NT2/D1 (cell line): ENCODE measurements at regions not wholly inside any gene's neighbourhood (a gene's known extent, or its start where the extent isn't known, plus 50 kb on each side); places are given as distances from the start of the nearest gene placed in this dataset.

Experiments
- DNase-seq: peaks from one replicate; pipeline ENCODE4 v3.0.0-alpha.2; 2011; ENCODE audit warnings: low read depth, low spot score
- H3K27me3 ChIP-seq: 2 replicates; pipeline ENCODE4 v1.6.0; 2011; ENCODE audit warnings: mild to moderate bottlenecking; ENCODE audit not compliant: insufficient read length, insufficient read depth
- H3K36me3 ChIP-seq: 2 replicates; pipeline ENCODE4 v1.6.1; 2011; ENCODE audit warnings: mild to moderate bottlenecking, low read length, mixed read lengths; ENCODE audit not compliant: insufficient read depth, insufficient read length
- H3K4me1 ChIP-seq: 2 replicates; pipeline ENCODE4 v1.5.1; 2011; ENCODE audit not compliant: insufficient read depth, insufficient read length
- H3K4me3 ChIP-seq: 2 replicates; pipeline ENCODE4 v1.5.1; 2011; ENCODE audit warnings: low read depth; ENCODE audit not compliant: insufficient read length
- H3K9ac ChIP-seq: 2 replicates; pipeline ENCODE4 v1.6.0; 2011; ENCODE audit warnings: low read depth; ENCODE audit not compliant: insufficient read length
- H3K9me3 ChIP-seq: 2 replicates; pipeline ENCODE4 v1.5.1; 2011; ENCODE audit warnings: mild to moderate bottlenecking, low read length; ENCODE audit not compliant: insufficient read depth
- SUZ12 ChIP-seq: IDR thresholded peaks from 2 replicates; pipeline ENCODE4 v1.6.1; 2011; ENCODE audit not compliant: insufficient read length, insufficient read depth; ENCODE audit errors: extremely low read depth
- YY1 ChIP-seq: IDR thresholded peaks from 2 replicates; pipeline ENCODE4 v1.6.1; 2011; ENCODE audit not compliant: insufficient read length, insufficient read depth
- ZNF274 ChIP-seq: IDR thresholded peaks from 2 replicates; pipeline ENCODE4 v1.6.1; 2011; ENCODE audit warnings: mild to moderate bottlenecking, low read depth, low read length

DNA sequence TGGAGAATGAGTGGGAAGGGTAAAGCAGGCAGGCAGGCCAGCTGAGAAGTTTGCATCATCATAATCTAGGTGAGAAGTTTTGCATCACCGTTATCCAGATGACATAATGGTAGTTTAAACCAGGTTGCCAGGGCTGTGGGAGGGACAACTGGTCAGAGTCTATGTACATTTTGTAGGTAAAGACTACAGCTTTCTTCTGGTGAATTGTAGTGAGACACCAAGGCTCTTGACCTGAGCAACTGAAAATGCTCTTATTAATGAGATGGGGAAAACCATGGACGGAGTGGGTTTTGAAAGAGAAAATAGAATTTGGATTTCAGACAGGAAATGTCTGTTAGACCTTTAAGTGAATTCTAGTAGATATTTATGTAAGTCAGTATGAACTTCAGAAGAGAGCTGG, 76.0 kb upstream of the VEGFC start:
- Histone ChIP-seq H3K27me3 (no peaks in the 10 kb centered on the region), H3K36me3 (no peaks in the 10 kb centered on the region), H3K4me3 (no peak overlapping the region), H3K4me1 (no peaks in the 10 kb centered on the region), H3K9me3 (no peaks in the 10 kb centered on the region), H3K9ac (no peak overlapping the region)
- TF ChIP-seq YY1 (no peak), ZNF274 (no peak), SUZ12 (no peak)
- DNase-seq: no peak

DNA sequence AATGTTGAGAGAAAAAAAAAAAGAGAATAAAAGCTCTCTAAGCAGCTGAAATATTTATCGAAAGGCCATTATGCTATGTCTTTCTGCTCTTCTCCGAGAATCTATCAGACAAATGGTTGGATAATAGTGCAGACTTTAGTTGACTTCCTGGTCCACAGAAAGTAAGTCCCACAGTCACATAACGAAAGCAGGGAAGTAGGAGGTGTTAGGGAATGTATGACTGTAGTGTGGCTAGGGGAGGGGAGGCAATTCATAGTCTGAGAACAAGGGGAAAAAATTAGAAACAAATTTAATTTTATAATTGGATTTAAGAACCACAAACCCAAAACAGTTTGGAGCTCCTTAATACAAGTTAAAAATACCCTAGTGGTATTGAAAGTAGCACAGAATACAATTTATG, 79.7 kb upstream of the VEGFC start:
- Histone ChIP-seq H3K36me3 (no peaks in the 10 kb centered on the region), H3K27me3 (no peaks in the 10 kb centered on the region), H3K4me3 (no peak overlapping the region), H3K9ac (no peak overlapping the region), H3K4me1 (no peaks in the 10 kb centered on the region), H3K9me3 (no peaks in the 10 kb centered on the region)
- TF ChIP-seq YY1: no peak
- TF ChIP-seq SUZ12: no peak
- TF ChIP-seq ZNF274: no peak
- DNase-seq: no peak

DNA sequence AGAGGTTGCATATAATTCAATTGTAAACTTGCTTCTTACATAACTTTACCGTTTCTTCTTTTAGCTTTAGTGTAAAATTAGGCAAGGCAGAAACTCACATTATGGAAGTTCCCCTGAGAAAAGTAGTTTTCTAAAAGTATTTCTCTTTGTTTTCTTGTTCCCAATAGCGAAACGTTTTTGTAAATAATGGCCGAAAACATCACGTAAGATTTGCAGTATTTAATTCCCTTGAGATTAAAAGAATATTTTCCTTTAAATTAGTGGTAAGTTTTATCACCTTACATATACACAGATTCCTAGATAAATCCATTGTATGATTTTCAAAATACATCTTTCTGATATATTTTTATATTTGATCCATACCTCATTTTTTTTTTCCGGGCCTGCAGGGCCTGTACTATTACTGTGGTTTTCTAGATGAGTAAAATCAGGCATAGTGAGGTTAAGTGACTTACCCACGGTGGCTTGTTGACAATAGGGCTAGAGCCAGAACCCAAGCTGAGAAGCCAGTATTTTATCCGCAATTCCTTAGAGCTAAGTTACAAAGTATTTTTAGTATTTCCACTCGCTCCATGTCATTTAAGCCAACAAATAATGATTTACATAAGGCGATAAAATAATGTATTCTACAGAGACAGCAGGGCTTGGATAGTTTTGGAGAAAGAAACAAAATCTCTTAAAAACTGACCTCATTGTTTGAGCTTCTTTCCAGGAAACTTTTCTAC, 82.2 kb upstream of the VEGFC start:
- no peaks in the 10 kb centered on the region for H3K27me3 ChIP-seq
- no peaks in the 10 kb centered on the region for H3K9me3 ChIP-seq
- no peak for TF ChIP-seq YY1
- TF ChIP-seq SUZ12: no peak
- no peak for TF ChIP-seq ZNF274
- H3K4me3 ChIP-seq: no peak overlapping the region
- no peaks in the 10 kb centered on the region for H3K36me3 ChIP-seq
- no peak for DNase-seq
- no peak overlapping the region for H3K9ac ChIP-seq
- no peaks in the 10 kb centered on the region for H3K4me1 ChIP-seq

DNA sequence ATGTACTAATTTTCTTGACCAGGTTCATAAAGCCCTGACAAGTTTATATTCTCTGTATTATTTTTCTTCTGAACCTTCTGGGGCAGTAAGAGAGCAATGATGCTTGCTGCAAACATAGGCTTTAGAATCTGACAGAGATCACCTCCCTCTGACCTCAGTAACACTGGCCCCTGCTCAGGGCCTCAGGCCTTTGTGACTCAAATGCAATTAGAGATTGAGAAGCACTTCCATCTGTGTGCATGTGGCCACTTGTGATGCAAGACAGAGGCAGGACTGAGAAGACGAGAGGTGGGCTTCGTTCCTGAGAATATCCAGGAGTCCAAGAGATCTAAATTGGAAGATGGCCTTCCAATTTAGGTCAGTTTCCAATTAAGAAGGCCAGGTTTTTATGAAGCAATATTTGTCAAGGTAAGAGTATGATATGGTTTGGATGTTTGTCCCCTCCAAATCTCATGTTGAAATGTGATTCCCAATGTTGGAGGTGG, 82.8 kb upstream of the VEGFC start:
- TF ChIP-seq YY1 (no peak), SUZ12 (no peak), ZNF274 (no peak)
- no peaks in the 10 kb centered on the region for H3K9me3 ChIP-seq

DNA sequence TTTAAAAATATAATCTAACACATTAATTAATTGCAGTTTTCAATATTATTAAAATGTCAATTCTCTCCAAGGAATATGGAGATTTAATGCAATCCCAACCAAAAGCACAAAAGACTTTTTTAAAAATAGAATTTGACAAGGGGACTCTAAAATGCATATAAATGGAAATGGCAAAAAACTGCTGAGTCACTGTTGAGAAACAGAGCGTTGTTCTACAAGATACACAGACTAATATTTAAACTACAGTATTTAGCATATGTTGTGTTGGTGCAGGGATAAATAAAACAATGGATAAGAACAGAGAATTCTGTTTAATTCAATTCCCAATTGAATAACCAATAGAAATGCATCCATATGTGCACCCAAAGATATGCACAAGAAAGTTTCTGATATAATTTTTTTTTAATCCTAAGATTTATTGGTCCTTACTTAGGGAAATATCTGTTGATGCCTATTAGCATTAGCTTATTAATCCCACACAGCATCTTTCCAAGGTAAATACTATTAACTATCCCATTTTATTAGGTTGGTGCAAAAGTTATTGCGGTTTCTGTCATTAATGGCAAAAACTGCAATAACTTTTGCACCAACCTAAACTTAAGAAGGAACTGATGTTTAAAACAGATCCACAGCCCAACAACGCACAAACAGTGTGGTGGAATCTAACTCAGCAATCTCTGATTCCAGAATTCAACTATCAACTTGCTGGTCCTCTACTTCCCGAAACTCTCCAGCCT, 86.8 kb upstream of the VEGFC start:
- H3K36me3 ChIP-seq: no peaks in the 10 kb centered on the region
- no peaks in the 10 kb centered on the region for H3K9me3 ChIP-seq
- H3K9ac ChIP-seq: no peak overlapping the region
- H3K27me3 ChIP-seq: no peaks in the 10 kb centered on the region
- no peaks in the 10 kb centered on the region for H3K4me1 ChIP-seq
- no peak overlapping the region for H3K4me3 ChIP-seq
- DNase-seq: no peak
- TF ChIP-seq YY1 (no peak), SUZ12 (no peak), ZNF274 (no peak)

More for the DNA sequence above, 82.8 kb upstream of the VEGFC start:
- Histone ChIP-seq H3K36me3 (no peaks in the 10 kb centered on the region), H3K9ac (no peak overlapping the region), H3K27me3 (no peaks in the 10 kb centered on the region), H3K4me3 (no peak overlapping the region), H3K4me1 (no peaks in the 10 kb centered on the region)
- DNase-seq: no peak

DNA sequence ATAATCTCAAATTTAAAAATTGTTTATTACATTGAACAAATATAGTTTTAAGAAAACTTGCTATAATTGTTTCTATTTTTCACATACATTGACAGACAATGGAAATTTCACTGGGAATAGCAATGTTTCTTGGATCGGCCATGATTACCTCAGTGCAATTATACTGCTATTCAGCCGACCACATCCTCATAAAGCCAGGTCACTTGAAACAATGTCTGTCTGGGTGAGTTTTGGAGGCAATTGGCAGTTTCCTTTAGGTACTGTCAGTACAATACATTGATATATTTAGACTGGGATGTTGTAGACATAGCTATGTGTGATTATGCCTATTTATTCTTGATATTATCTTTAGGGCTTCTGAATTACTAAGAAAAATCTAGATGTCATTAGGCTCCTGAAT, 89.5 kb upstream of the VEGFC start:
- Histone ChIP-seq H3K27me3 (no peaks in the 10 kb centered on the region), H3K4me1 (no peaks in the 10 kb centered on the region), H3K36me3 (no peaks in the 10 kb centered on the region), H3K9ac (no peak overlapping the region), H3K9me3 (no peaks in the 10 kb centered on the region), H3K4me3 (no peak overlapping the region)
- TF ChIP-seq YY1 (no peak), SUZ12 (no peak), ZNF274 (no peak)
- no peak for DNase-seq

DNA sequence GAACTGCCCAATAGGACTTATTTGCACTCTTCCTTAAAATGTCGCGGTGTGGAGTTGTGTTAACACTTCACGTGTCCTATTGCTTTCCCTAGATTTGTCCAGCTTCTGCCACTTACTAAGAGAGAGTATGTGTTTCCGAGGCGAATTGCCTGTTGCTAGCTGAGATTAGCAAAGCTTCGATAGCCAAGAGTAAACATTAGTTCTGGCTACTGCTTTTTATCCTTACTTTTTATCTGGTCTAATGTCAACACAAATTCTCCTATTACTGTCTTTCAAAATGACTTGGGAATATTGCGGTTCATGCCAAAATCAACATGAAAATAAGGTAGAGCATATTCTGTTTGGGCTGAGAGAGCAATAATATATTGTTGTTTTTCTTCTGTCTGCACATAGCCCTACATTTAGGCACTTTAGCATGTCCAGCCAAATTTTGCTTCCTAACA, 90.4 kb upstream of the VEGFC start:
- DNase-seq: no peak
- Histone ChIP-seq H3K9me3 (no peaks in the 10 kb centered on the region), H3K4me3 (no peak overlapping the region), H3K27me3 (no peaks in the 10 kb centered on the region), H3K4me1 (no peaks in the 10 kb centered on the region), H3K36me3 (no peaks in the 10 kb centered on the region), H3K9ac (no peak overlapping the region)
- no peak for TF ChIP-seq SUZ12
- no peak for TF ChIP-seq ZNF274
- TF ChIP-seq YY1: no peak
